ENCODE measurements at regions not wholly inside any gene's neighbourhood (a gene's known extent, or its start where the extent isn't known, plus 50 kb on each side); places are given as distances from the start of the nearest gene placed in this dataset.

GRCh38 chr3:177750436-177750835, 553.2 kb upstream of the TBL1XR1 start:
- Histone ChIP-seq H3K27ac (ENCODE audit: low read length) (no peak overlapping the region), H3K9ac (ENCODE audit: low read length) (no peak overlapping the region), H3K9me2 (ENCODE audit: insufficient read depth, low read length) (no peaks in the 10 kb centered on the region), H3F3A (ENCODE audit: insufficient read depth, low read length, poor library complexity, severe bottlenecking) (no peaks in the 10 kb centered on the region), H3K36me3 (ENCODE audit: insufficient read depth, low read length) (no peaks in the 10 kb centered on the region), H3K27me3 (ENCODE audit: insufficient read depth, low read depth, low read length) (no peaks in the 10 kb centered on the region), H3K9me3 (ENCODE audit: low read length) (no peaks in the 10 kb centered on the region), H2AFZ (ENCODE audit: low read depth, low read length) (no peak overlapping the region), H4K20me1 (ENCODE audit: insufficient read depth) (no peaks in the 10 kb centered on the region), H3K4me3 (ENCODE audit: low read length) (no peak overlapping the region), H3K4me2 (ENCODE audit: low read length) (no peak overlapping the region), H3K79me2 (replicated peaks; ENCODE audit: insufficient read depth, low read length) (no peaks in the 10 kb centered on the region)
- no peak for TF ChIP-seq RAD21 (conservative IDR thresholded peaks at IDR 0.05)
- TF ChIP-seq REST (IDR thresholded peaks at IDR 0.05; ENCODE audit: borderline replicate concordance) = no peak
- no peak for TF ChIP-seq MXI1 (conservative IDR thresholded peaks at IDR 0.05; ENCODE audit: poor library complexity, severe bottlenecking)
- TF ChIP-seq POLR2AphosphoS5 (IDR thresholded peaks at IDR 0.05) = no peak
- no peak for TF ChIP-seq CTCF (IDR thresholded peaks at IDR 0.05; ENCODE audit: poor library complexity, severe bottlenecking)
- no peak for TF ChIP-seq SMC3 (conservative IDR thresholded peaks at IDR 0.05; ENCODE audit: poor library complexity)
- TF ChIP-seq TAF1 (IDR thresholded peaks at IDR 0.05; ENCODE audit: low read depth) = no peak
- TF ChIP-seq EZH2 (IDR thresholded peaks at IDR 0.05; ENCODE audit: borderline replicate concordance, insufficient read depth, low read length, poor library complexity, severe bottlenecking) = no peak
- TF ChIP-seq EP300 (conservative IDR thresholded peaks at IDR 0.05; ENCODE audit: poor library complexity, severe bottlenecking) = no peak

GRCh38 chr3:177751770-177752169, 554.5 kb upstream of the TBL1XR1 start:
- H2AFZ ChIP-seq (ENCODE audit: low read depth, low read length) = no peak overlapping the region
- no peak overlapping the region for H3K4me3 ChIP-seq (ENCODE audit: low read length)
- H3K36me3 ChIP-seq (ENCODE audit: insufficient read depth, low read length) = no peaks in the 10 kb centered on the region
- H3K9me3 ChIP-seq (ENCODE audit: low read length) = no peaks in the 10 kb centered on the region
- TF ChIP-seq POLR2AphosphoS5 (IDR thresholded peaks at IDR 0.05) = no peak
- no peak for TF ChIP-seq SMC3 (conservative IDR thresholded peaks at IDR 0.05; ENCODE audit: poor library complexity)
- no peak for TF ChIP-seq RAD21 (conservative IDR thresholded peaks at IDR 0.05)
- TF ChIP-seq REST (IDR thresholded peaks at IDR 0.05; ENCODE audit: borderline replicate concordance) = no peak
- no peak for TF ChIP-seq EP300 (conservative IDR thresholded peaks at IDR 0.05; ENCODE audit: poor library complexity, severe bottlenecking)
- no peak for TF ChIP-seq CTCF (IDR thresholded peaks at IDR 0.05; ENCODE audit: poor library complexity, severe bottlenecking)
- no peak for TF ChIP-seq TAF1 (IDR thresholded peaks at IDR 0.05; ENCODE audit: low read depth)
- TF ChIP-seq MXI1 (conservative IDR thresholded peaks at IDR 0.05; ENCODE audit: poor library complexity, severe bottlenecking) = no peak
- TF ChIP-seq EZH2 (IDR thresholded peaks at IDR 0.05; ENCODE audit: borderline replicate concordance, insufficient read depth, low read length, poor library complexity, severe bottlenecking) = no peak
- no peak overlapping the region for H3K4me2 ChIP-seq (ENCODE audit: low read length)
- no peak overlapping the region for H3K9ac ChIP-seq (ENCODE audit: low read length)
- no peaks in the 10 kb centered on the region for H3K79me2 ChIP-seq (replicated peaks; ENCODE audit: insufficient read depth, low read length)
- H3K9me2 ChIP-seq (ENCODE audit: insufficient read depth, low read length) = no peaks in the 10 kb centered on the region
- no peaks in the 10 kb centered on the region for H3K27me3 ChIP-seq (ENCODE audit: insufficient read depth, low read depth, low read length)
- no peaks in the 10 kb centered on the region for H3F3A ChIP-seq (ENCODE audit: insufficient read depth, low read length, poor library complexity, severe bottlenecking)
- H3K27ac ChIP-seq (ENCODE audit: low read length) = no peak overlapping the region
- H4K20me1 ChIP-seq (ENCODE audit: insufficient read depth) = no peaks in the 10 kb centered on the region

Measured in neural cell (in vitro differentiated cells).